ENCODE measurements at regions not wholly inside any gene's neighbourhood (a gene's known extent, or its start where the extent isn't known, plus 50 kb on each side); places are given as distances from the start of the nearest gene placed in this dataset.

DNA sequence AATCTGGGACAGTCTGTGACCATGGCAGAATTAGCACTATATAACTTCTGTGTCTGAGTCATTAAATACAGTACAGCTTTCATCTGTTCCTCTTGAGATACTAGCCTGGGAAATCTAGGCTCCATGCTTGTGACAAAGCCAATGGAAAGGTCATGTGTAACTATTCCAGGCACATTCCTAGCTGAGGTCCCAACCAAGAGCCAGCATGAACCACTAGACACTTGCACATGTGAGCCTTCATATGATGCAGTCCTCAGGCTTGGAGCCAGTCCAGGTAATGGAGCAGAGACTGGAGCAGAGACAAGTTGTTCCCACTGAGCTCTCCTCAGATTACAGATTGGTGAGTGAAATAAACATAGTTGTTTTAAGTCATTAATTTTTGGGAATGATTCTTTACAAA, 412.4 kb upstream of the ZNF462 start:
- Mint-ChIP-seq H3K4me1 (ENCODE audit: unreplicated experiment) (no peaks in the 10 kb centered on the region), H3K9me3 (ENCODE audit: unreplicated experiment) (no peaks in the 10 kb centered on the region), H3K27me3 (ENCODE audit: unreplicated experiment) (peaks cover 3% of the 10 kb centered on the region), H3K36me3 (ENCODE audit: unreplicated experiment) (no peaks in the 10 kb centered on the region), H3K4me3 (ENCODE audit: unreplicated experiment) (no peak overlapping the region), H3K27ac (ENCODE audit: unreplicated experiment) (no peak overlapping the region)
- TF ChIP-seq CTCF (IDR thresholded peaks at IDR 0.05), result no peak
- no peak for DNase-seq (ENCODE audit: extremely low spot score, unreplicated experiment)

GRCh38 chr9:106451223-106451622, 411.7 kb upstream of the ZNF462 start:
- no peaks in the 10 kb centered on the region for H3K36me3 Mint-ChIP-seq (ENCODE audit: unreplicated experiment)
- peaks cover 3% of the 10 kb centered on the region for H3K27me3 Mint-ChIP-seq (ENCODE audit: unreplicated experiment)
- no peak overlapping the region for H3K4me3 Mint-ChIP-seq (ENCODE audit: unreplicated experiment)
- no peak for DNase-seq (ENCODE audit: extremely low spot score, unreplicated experiment)
- no peak overlapping the region for H3K27ac Mint-ChIP-seq (ENCODE audit: unreplicated experiment)
- no peaks in the 10 kb centered on the region for H3K4me1 Mint-ChIP-seq (ENCODE audit: unreplicated experiment)
- no peaks in the 10 kb centered on the region for H3K9me3 Mint-ChIP-seq (ENCODE audit: unreplicated experiment)
- no peak for TF ChIP-seq CTCF (IDR thresholded peaks at IDR 0.05)

- DNase-seq (ENCODE audit: extremely low spot score, unreplicated experiment), result no peak
- TF ChIP-seq CTCF (IDR thresholded peaks at IDR 0.05), result no peak
- H3K9me3 Mint-ChIP-seq (ENCODE audit: unreplicated experiment), result peaks cover 20% of the 10 kb centered on the region
- H3K36me3 Mint-ChIP-seq (ENCODE audit: unreplicated experiment), result no peaks in the 10 kb centered on the region
- H3K27ac Mint-ChIP-seq (ENCODE audit: unreplicated experiment), result no peak overlapping the region
- no peaks in the 10 kb centered on the region for H3K4me1 Mint-ChIP-seq (ENCODE audit: unreplicated experiment)
- no peak overlapping the region for H3K4me3 Mint-ChIP-seq (ENCODE audit: unreplicated experiment)
- H3K27me3 Mint-ChIP-seq (ENCODE audit: unreplicated experiment), result peaks cover 3% of the 10 kb centered on the region
Observed at GRCh38 chr9:106456581-106456980, 406.4 kb upstream of the ZNF462 start.

DNA sequence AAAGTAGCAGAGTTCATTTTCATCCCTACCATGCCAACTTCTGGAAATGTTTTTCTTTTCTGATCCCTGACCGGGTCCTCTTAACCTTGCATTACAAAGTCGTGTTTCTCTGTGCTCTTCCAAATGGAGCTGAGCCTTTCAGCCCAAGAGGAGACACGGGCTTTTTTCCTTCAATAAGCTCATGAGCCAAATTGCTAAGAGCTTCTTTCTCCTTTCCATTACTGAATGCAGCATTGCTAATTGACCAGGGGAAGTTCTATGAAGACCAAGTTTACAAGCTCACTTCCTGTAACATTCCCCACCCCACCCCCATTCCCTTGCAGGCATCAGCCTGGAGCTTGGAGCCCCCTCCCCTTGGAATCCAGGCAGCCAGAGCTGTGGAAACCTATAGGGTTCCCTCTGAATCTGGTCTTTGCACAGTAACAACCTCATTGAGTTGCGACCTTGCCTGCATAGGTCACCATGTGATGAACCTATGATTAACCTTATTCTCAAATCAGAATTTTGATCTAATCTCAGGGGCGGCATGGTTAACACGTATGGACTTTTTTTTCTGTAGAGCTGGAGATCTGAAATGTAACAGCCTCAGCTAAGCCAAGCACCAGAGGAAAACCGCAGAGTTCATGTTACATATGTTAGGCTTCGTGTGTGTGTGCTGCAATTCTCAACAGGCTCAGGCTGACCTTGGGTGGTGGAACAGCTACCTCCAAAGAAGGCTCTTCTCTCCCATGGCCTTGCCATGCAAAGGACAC, 395.7 kb upstream of the ZNF462 start:
- Mint-ChIP-seq H3K27me3 (ENCODE audit: unreplicated experiment) (no peaks in the 10 kb centered on the region), H3K9me3 (ENCODE audit: unreplicated experiment) (peaks cover 9% of the 10 kb centered on the region), H3K4me1 (ENCODE audit: unreplicated experiment) (no peaks in the 10 kb centered on the region), H3K36me3 (ENCODE audit: unreplicated experiment) (no peaks in the 10 kb centered on the region), H3K27ac (ENCODE audit: unreplicated experiment) (no peak overlapping the region), H3K4me3 (ENCODE audit: unreplicated experiment) (no peak overlapping the region)
- TF ChIP-seq CTCF (IDR thresholded peaks at IDR 0.05), result no peak
- DNase-seq (ENCODE audit: extremely low spot score, unreplicated experiment), result no peak

GRCh38 chr9:106467865-106468164, 395.2 kb upstream of the ZNF462 start:
- no peaks in the 10 kb centered on the region for H3K4me1 Mint-ChIP-seq (ENCODE audit: unreplicated experiment)

More at GRCh38 chr9:106467865-106468164, 395.2 kb upstream of the ZNF462 start:
- no peak overlapping the region for H3K4me3 Mint-ChIP-seq (ENCODE audit: unreplicated experiment)
- H3K36me3 Mint-ChIP-seq (ENCODE audit: unreplicated experiment), result no peaks in the 10 kb centered on the region
- H3K27ac Mint-ChIP-seq (ENCODE audit: unreplicated experiment), result no peak overlapping the region
- no peak for DNase-seq (ENCODE audit: extremely low spot score, unreplicated experiment)
- H3K9me3 Mint-ChIP-seq (ENCODE audit: unreplicated experiment), result peaks cover 8% of the 10 kb centered on the region
- H3K27me3 Mint-ChIP-seq (ENCODE audit: unreplicated experiment), result no peaks in the 10 kb centered on the region
- no peak for TF ChIP-seq CTCF (IDR thresholded peaks at IDR 0.05)

Measured in osteocyte (in vitro differentiated cells).